Omental fat pad (tissue), 3 donors: ENCODE measurements at regions not wholly inside any gene's neighbourhood (a gene's known extent, or its start where the extent isn't known, plus 50 kb on each side); places are given as distances from the start of the nearest gene placed in this dataset.

Experiments used
- ATAC-seq: fragments of 150-250 bp; one replicate; pipeline ENCODE4 v1.9.1; 2016; ENCODE audit warnings: mild to moderate bottlenecking, moderate library complexity; ENCODE audit not compliant: low FRiP score
- DNase-seq: peaks from one replicate; pipeline ENCODE4 v3.0.0-alpha.2; 2019; ENCODE audit warnings: low spot score
- CTCF ChIP-seq, 3 donors: fragments of 450-650 bp; IDR thresholded peaks; one replicate each; pipeline ENCODE4 v1.5.1; 2016 to 2017; ENCODE audit warnings: antibody characterized with exemption in 3 of 3, mild to moderate bottlenecking in 3 of 3, moderate library complexity in 2 of 3

DNA sequence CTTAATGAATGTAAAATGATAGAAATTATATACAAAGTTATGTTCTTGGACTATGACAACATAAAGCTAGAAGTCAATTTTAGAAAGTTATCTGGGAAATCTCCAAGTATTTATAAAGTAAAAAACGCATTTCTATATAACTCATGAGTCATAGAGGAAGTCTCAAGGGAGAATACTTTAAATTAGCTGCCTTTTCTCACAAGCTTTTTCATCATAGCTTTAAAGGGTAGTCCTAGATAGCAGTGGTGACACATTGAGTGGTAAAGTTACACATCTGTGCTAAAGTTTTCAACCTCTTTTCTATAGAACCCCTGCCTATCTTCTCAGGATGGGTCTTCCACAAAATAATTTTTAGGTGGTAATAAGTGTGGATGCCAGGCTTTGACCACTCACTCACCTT, 598.3 kb upstream of the FAM174A start:
- ATAC-seq (no peak), DNase-seq (no peak)
- TF ChIP-seq CTCF (IDR thresholded peaks at IDR 0.05) = no peak

- peak; percentile 28 for ATAC-seq
- no peak for TF ChIP-seq CTCF (IDR thresholded peaks at IDR 0.05)
These were observed 605.4 kb upstream of the FAM174A start for GRCh38 chr5:99929806-99930135.

DNA sequence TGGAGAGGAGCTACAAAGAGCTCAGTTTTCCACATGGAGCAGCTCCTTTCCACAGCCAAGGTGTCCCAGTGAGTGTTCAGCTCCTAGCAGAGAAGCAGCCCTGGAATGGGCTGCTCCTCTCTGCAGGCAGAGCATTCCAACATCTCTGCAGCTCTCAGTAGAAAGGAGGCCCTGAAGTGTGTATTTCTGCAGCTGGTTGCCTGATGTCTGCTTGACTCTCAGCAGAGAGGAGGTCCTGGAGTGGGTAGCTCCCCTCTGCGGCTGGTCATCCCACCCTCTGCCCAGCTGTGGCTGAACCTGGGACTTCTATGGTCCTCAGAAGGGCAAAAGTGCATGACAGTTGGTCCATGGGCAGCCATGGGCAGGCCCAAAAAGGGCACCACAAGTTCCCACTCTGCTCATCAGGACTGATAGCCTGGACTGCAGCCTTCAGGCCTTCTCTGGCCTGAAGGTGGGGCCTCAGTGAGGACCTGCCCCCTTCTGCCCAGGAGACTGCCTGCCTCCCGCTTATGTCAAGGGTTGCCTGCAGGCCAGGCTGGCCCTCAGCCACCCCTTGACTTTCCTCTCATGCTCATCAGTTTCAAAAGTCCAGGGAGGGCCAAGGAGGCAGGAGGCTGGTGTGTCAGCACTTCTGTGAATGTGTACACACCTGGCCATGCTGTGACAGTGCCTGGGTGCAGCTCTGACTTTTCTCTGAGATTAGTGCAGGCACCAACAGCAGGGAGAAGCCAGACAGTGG, 605.9 kb upstream of the FAM174A start:
- no peak for TF ChIP-seq CTCF (IDR thresholded peaks at IDR 0.05)
- DNase-seq = no peak
- peak; percentile 23 for ATAC-seq

More at GRCh38 chr5:99929806-99930135, 605.4 kb upstream of the FAM174A start:
- DNase-seq = no peak

DNA sequence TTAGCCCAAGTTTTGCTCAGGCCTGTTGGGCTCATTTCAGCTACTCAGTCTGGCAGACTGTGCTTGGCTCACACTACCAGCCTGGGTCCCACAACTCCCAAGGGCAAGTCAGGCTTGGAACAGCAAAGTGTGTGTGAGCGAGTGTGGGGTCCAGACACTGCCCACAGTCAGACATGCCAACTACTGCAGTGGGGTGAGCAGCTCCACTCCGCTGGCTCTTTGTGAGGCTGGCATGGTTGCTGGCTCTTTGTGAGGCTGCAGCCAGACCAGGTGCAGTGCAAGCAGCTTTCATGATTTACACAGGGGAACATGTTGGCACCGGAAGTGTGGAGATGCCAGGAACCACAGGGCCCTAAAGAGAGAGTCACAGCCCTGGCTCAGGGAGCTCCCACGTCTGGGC, 606.7 kb upstream of the FAM174A start:
- no peak for TF ChIP-seq CTCF (IDR thresholded peaks at IDR 0.05)

GRCh38 chr5:99926463-99926862, 608.7 kb upstream of the FAM174A start:
- TF ChIP-seq CTCF (IDR thresholded peaks at IDR 0.05) = no peak
- DNase-seq = no peak
- no peak for ATAC-seq

More for the DNA sequence above, 606.7 kb upstream of the FAM174A start:
- DNase-seq = no peak
- ATAC-seq = no peak

- ATAC-seq = no peak
- TF ChIP-seq CTCF (IDR thresholded peaks at IDR 0.05) = no peak
These were observed 612.8 kb upstream of the FAM174A start for GRCh38 chr5:99922386-99922785.

DNA sequence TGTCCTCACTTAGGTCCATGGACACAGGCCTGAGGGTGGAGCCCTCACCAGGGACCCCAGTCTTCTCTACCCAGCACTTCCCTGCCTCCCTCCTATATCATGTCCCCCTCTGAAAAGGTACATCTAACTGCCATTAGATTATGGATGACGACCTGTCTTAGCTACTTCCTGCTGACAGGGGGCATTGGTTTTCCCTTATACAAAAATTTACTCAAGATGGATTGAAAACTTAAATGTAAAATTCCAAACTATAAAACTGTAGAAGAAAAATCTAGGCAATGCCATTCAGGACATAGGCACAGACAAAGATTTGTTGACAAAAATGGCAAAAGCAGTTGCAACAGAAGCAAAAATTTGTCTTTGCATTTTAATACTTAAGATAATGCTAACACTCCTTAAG, 623.2 kb upstream of the FAM174A start:
- TF ChIP-seq CTCF (IDR thresholded peaks at IDR 0.05) = no peak
- ATAC-seq = no peak
- DNase-seq = no peak

More at GRCh38 chr5:99922386-99922785, 612.8 kb upstream of the FAM174A start:
- DNase-seq = no peak
